Head of caudate nucleus (tissue), 42 donors: ENCODE measurements at regions not wholly inside any gene's neighbourhood (a gene's known extent, or its start where the extent isn't known, plus 50 kb on each side); places are given as distances from the start of the nearest gene placed in this dataset.
"Not testable (repeated sequence)": the region's sequence is repeated elsewhere in the genome, so short reads cannot be mapped to it uniquely, and the experiment has no call there.

Experiments used
- DNase-seq, 42 donors: peaks; one replicate each; pipeline versions ENCODE4 v3.0.0 to v3.0.0-alpha.2; 2020 to 2021; ENCODE audit warnings: mixed read lengths in 7 of 42
- intact Hi-C: fragments of 100-400 bp; cut with DNase I; formaldehyde crosslinking; loops from one replicate; pipeline ENCODE4 v1.15.0; 2022

- peak in 1 of 42 donors; percentile 11 for DNase-seq
- intact Hi-C loops = no loop called here
Observed at GRCh38 chr20:48052475-48052835, 267.2 kb upstream of the SULF2 start.

GRCh38 chr20:48051794-48052474 lies 266.7 kb upstream of the SULF2 start:
- intact Hi-C loops = no loop called here
- DNase-seq = no peak

- intact Hi-C loops = no loop called here
- no peak for DNase-seq
Observed at GRCh38 chr20:48049641-48050040, 264.4 kb upstream of the SULF2 start.

GRCh38 chr20:48049171-48049570 lies 263.9 kb upstream of the SULF2 start:
- intact Hi-C loops = no loop called here
- no peak for DNase-seq

DNA sequence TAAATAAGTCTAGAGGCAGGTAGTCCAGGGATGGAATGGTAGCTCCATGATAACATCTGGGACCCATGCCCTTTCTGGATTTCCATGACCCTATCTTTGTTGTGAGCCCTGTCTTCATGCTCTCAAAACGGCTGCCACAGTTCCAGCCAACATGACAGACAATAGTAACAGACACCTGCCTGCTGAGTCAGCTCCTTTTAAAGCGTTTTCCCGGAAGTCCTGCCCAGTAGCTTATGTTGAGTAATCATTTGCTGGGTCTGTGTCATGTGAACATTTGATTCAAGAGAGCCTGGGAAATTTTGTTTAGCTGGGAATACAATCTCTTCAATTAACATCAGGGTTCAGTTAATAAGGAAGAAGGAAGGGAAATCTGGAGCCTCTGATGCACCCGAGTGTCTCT lies 262.2 kb upstream of the SULF2 start:
- DNase-seq = no peak
- intact Hi-C loops = no loop called here

GRCh38 chr20:48042628-48043027 lies 257.3 kb upstream of the SULF2 start:
- intact Hi-C loops = no loop called here
- DNase-seq = no peak

DNA sequence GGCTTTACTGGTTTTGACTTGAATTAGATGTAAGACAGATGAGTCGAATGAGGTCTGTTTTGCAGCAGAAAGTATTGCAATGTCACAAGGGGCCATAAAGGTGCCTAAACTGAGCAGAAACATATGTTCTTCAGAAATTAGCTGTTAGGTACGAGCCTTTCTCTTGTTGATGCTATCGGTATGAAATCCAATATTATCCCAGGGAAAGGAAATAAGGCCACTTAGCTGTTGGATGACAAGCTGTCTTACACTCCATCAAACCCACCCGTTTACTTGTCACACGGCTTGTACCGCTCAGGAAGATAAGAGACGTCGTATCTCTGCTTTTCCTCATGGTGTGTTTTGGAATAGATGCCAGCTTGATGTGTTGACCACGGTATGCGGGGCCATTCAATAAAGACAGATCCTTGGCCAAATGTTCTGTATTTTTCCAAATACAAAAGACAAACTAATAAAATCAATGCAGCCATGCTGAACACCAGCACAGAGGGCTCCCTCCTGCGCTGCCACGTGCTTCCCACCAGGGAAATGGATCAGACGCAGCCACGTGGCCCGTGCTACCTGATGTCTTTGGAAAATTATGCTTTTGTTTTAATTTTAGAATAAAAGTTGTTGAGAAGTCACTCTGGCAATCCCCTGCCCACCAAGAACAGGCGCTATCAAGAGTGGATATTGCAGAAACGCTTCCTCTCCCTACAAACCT lies 255.9 kb upstream of the SULF2 start:
- intact Hi-C loops = no loop called here
- DNase-seq = no peak

DNA sequence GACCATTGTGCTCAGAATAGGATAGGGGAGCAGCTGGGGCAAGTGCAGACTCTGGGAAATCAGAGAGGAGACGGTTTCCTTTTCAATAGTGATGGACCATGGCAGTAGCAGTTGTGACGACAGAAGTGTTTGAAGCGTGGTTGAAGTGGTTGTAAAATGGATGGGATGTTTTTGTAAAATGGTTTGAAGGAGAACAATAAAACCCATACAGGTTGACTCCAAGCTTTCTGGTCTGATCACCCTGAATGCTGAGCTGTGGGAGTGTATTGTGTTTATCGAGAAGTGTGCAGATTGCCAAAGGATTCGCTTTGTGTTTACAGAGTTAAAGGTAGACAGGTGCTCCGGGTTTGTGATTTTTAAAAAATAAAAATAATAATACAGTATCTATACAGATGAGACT lies 255.2 kb upstream of the SULF2 start:
- intact Hi-C loops = no loop called here
- DNase-seq = no peak

GRCh38 chr20:48040051-48040450 lies 254.8 kb upstream of the SULF2 start:
- intact Hi-C loops = no loop called here
- no peak for DNase-seq

- intact Hi-C loops = no loop called here
- DNase-seq = no peak
Observed at GRCh38 chr20:48039514-48039913, 254.2 kb upstream of the SULF2 start.

GRCh38 chr20:48038713-48039112 lies 253.4 kb upstream of the SULF2 start:
- intact Hi-C loops = no loop called here
- DNase-seq = no peak

- DNase-seq, intact Hi-C loops: not testable (repeated sequence)
Observed at GRCh38 chr20:48037798-48038197, 252.5 kb upstream of the SULF2 start.

- no peak for DNase-seq
- intact Hi-C loops = no loop called here
Observed at GRCh38 chr20:48035961-48036731, 250.9 kb upstream of the SULF2 start.

DNA sequence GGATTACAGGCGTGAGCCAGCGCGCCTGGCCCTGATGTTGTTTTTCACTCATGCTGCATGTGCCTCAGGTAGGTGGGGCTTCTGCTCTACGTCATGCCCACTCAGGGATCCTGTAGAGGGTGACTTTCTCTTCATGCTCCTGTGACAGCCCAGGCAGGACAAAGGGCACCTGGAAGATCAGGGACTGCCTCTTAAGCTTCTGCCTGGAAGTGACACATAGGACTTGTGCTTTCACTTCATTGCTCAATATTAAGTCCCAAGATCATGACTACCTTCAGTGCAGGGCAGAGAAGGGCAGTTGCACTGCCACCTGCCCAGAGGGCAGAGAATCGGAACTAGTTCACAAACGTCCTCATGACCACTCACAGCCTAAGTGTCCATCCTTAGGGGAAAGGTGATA lies 249.5 kb upstream of the SULF2 start:
- intact Hi-C loops = no loop called here

GRCh38 chr20:48033005-48033404 lies 247.7 kb upstream of the SULF2 start:
- intact Hi-C loops, DNase-seq: not testable (repeated sequence)

More for the DNA sequence above, 249.5 kb upstream of the SULF2 start:
- no peak for DNase-seq

DNA sequence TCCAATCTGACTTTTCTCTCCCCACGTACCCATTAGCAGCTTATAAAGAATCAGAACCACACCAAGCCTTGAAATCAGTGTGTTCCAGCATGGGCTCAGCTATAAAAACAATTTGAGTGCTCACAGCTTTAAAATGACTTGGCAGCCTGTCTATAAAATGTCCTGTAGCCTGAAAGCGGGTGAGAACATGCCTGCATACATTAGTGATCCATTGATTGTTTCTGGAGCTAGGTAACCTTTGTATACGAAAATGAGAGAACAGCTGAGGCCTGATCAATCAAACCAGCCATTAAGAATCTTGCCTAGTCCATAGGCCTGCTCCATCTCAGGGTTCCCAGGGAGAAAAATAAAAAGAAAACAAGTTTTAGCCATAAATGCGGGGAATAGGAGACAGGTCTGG lies 245.8 kb upstream of the SULF2 start:
- intact Hi-C loops = no loop called here
- DNase-seq = no peak

DNA sequence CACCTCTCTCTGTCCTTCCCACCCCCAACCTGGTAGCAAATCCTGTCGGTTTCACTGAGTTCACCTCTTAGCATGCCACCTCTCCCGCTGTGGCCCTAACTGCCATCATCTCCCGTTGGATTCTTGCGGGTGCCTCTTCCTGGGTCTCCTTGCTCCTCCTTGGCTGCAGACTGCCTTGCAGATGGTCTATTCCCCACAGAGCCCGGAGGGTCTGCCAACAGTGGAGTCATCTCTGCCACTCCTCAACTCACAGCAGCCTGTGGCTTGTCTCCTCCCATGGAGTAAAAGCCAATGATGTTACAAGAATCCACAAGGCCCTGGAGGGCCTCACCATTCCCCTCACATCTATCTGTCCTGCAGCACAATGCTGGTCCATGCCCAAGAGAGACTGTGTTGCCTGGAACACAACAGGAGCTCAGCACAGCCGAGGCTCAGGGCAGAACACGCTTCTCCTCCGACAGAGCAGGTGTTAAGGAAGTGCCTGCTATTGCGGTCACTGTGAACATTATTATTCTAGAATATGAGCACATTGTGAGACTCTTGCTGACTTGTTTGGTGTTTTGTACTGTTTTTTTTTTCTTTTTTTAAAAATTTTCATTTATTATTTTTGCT lies 241.8 kb upstream of the SULF2 start:
- DNase-seq = no peak
- intact Hi-C loops = no loop called here

DNA sequence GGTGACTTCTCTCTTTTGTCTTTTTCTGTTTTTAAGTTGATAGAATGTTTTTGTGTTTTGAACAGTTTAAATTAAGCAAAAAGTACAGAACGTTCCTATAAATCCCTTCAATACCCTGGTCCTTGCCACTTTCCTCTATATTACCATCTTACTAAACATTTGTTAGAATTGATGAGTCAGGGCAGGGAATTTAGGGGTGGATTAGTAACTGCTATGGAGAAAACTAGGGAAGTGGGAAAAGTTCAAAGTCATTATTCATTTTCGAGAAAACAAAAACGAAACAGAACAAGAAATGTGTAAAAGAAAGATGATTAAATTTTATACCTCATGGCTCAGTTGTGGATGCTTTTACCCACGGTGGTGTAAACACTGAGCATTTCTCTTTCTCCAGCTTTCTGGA lies 240.4 kb upstream of the SULF2 start:
- DNase-seq = no peak
- intact Hi-C loops = no loop called here

GRCh38 chr20:48025051-48025515 lies 239.8 kb upstream of the SULF2 start:
- DNase-seq = peak in 8 of 42 donors; percentile 5 to 53 (median 18)
- intact Hi-C loops = no loop called here

- no peak for DNase-seq
- intact Hi-C loops = no loop called here
Observed at GRCh38 chr20:48024539-48024938, 239.3 kb upstream of the SULF2 start.
